Fibroblast of mammary gland (primary cell): ENCODE measurements at regions not wholly inside any gene's neighbourhood (a gene's known extent, or its start where the extent isn't known, plus 50 kb on each side); places are given as distances from the start of the nearest gene placed in this dataset.
"Not testable (repeated sequence)": the region's sequence is repeated elsewhere in the genome, so short reads cannot be mapped to it uniquely, and the experiment has no call there.

Source experiments
- DNase-seq: peaks from one replicate; pipeline ENCODE4 v3.0.0-alpha.2; 2010; ENCODE audit warnings: low read depth
- H3K4me3 ChIP-seq: 2 replicates; pipeline ENCODE4 v1.5.1; 2011; ENCODE audit warnings: low read depth, mild to moderate bottlenecking, low read length, moderate library complexity; ENCODE audit not compliant: control insufficient read depth
- CTCF ChIP-seq: conservative IDR thresholded peaks from 2 replicates; pipeline ENCODE4 v1.5.1; 2011; ENCODE audit warnings: low read depth, low read length, inconsistent platforms; ENCODE audit not compliant: control insufficient read depth, insufficient read depth

- H3K4me3 ChIP-seq, DNase-seq: not testable (repeated sequence)
Measured at GRCh38 chrX:84267432-84267831, 79.4 kb upstream of the RPS6KA6 start.

- no peak for TF ChIP-seq CTCF
- DNase-seq = no peak
- no peak overlapping the region for H3K4me3 ChIP-seq
Measured at GRCh38 chrX:84259868-84260267, 71.9 kb upstream of the RPS6KA6 start.

GRCh38 chrX:84258708-84259107 lies 70.7 kb upstream of the RPS6KA6 start:
- TF ChIP-seq CTCF = no peak
- no peak overlapping the region for H3K4me3 ChIP-seq
- no peak for DNase-seq

DNA sequence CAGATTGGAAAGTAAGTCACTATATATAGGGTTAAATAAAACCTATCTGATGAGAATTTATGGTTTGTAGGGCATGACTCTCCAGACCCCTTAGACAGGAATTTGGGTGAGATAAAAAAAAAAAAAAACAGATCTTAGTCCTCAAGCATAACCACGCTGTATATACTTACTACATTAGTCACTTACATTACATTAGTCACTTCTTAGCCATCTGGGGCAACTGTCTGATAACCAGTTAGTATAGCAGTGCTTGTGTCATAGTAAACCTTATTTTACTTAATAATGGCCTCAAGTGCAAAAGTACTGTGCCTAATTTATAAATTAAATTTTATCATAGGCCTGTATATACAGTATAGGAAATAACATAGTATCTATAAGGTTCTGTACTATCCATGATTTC lies 60.2 kb upstream of the RPS6KA6 start:
- no peak overlapping the region for H3K4me3 ChIP-seq
- DNase-seq = peak; percentile 69

DNA sequence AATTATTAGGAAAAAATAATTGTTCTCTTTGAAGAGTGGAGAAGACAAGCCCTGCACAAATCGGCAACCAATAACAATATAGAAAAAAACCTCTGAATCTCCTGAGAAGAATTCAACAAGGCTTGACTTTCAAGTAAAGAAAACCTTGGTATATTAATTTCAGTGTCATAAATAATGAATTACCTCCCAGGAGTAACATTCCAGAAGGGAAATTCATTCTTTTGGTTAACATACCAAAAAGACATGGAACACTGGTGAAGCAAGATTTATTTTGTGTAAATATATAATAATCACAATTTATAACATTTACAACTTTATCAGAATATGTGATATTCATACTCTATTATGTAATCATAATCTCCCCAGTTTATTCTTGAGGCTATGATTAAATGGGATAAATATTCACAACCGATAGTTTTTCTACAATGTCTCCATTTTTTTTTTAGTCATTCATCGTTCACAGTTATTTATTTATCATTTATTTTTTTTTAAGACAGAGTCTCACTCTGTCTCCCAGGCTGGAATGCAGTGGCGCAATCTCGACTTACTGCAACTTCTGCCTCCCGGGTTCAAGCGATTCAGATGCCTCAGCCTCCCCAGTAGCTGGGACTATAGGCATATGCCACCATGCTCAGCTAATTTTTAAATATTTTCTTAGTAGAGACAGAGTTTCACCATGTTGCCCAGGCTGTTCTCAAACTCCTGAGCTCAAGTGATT lies 53.0 kb upstream of the RPS6KA6 start:
- no peak for TF ChIP-seq CTCF
- H3K4me3 ChIP-seq = no peak overlapping the region
- DNase-seq = no peak

More for the DNA sequence above, 60.2 kb upstream of the RPS6KA6 start:
- TF ChIP-seq CTCF = no peak
